H1 (cell line): ENCODE measurements at regions not wholly inside any gene's neighbourhood (a gene's known extent, or its start where the extent isn't known, plus 50 kb on each side); places are given as distances from the start of the nearest gene placed in this dataset.

Source experiments
- BRCA1 ChIP-seq: IDR thresholded peaks from 2 replicates; pipeline ENCODE4 v1.6.1; 2012; ENCODE audit warnings: low read depth, low read length, improper control_type of control experiment
- CBX8 ChIP-seq: fragments of 300-800, 300-1000 bp; sonication (generic); IDR thresholded peaks from 2 replicates; pipeline ENCODE4 v1.7.1; 2016; ENCODE audit warnings: low read depth, low read length, borderline replicate concordance
- CREB1 ChIP-seq: IDR thresholded peaks from 2 replicates; pipeline ENCODE4 v1.6.1; 2012; ENCODE audit warnings: inconsistent platforms
- CTBP2 ChIP-seq: IDR thresholded peaks from 2 replicates; pipeline ENCODE4 v1.7.0; 2011; ENCODE audit warnings: borderline replicate concordance, mild to moderate bottlenecking, moderate library complexity, mixed read lengths, low read length; ENCODE audit not compliant: insufficient read depth, insufficient read length
- E2F6 ChIP-seq: IDR thresholded peaks from 2 replicates; pipeline ENCODE4 v1.6.1; 2012; ENCODE audit warnings: inconsistent platforms
- POLR2A ChIP-seq, 2 experiments: IDR thresholded peaks; 1 replicate in 1 of 2; 2 replicates in 1 of 2; pipeline ENCODE4 v1.6.1; 2011; ENCODE audit warnings: low read depth in 2 of 2, low read length in 2 of 2, mild to moderate bottlenecking in 2 of 2; ENCODE audit errors: control extremely low read depth in 1 of 2
- RAD21 ChIP-seq, 2 experiments: IDR thresholded peaks in 1 of 2; conservative IDR thresholded peaks in 1 of 2; 2 replicates each; pipeline ENCODE4 v1.6.1; 2011; ENCODE audit warnings: low read depth in 2 of 2, low read length in 2 of 2, improper control_type of control experiment in 1 of 2, inconsistent platforms in 1 of 2, mild to moderate bottlenecking in 1 of 2, moderate library complexity in 1 of 2
- RFX5 ChIP-seq: IDR thresholded peaks from 2 replicates; pipeline ENCODE4 v1.6.1; 2011; ENCODE audit warnings: low read depth, low read length, improper control_type of control experiment, borderline replicate concordance
- TF ChIP-seq, protein P1 (sequence below): IDR thresholded peaks from 2 replicates; pipeline ENCODE4 v1.6.1; 2011; ENCODE audit warnings: low read depth, mild to moderate bottlenecking, low read length; ENCODE audit not compliant: insufficient read depth
- TF ChIP-seq, protein P2 (sequence below): IDR thresholded peaks from 2 replicates; pipeline ENCODE4 v1.6.1; 2011; ENCODE audit warnings: low read length, improper control_type of control experiment

DNA sequence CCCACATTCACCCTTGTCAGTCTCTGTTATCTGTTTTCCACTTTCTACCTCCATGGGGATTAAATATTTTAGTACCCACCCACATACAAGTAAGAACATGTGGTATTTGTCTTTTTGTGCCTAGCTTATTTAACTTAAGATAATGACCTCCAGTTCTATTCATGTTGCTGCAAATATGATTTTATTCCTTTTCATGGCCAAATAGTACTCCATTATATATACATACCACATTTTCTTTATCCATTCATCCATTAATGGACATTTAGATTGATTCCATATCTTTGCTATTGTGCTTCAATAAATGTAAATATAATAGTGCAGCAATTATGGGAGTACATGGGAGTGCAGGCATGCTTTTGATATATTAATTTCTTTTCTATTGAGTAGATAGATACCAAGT lies 185.8 kb downstream of the RPAP3 start (continued):
- TF ChIP-seq CREB1: no peak
- TF ChIP-seq RFX5: no peak
- TF ChIP-seq, protein P1, sequence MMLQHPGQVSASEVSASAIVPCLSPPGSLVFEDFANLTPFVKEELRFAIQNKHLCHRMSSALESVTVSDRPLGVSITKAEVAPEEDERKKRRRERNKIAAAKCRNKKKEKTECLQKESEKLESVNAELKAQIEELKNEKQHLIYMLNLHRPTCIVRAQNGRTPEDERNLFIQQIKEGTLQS: no peak
- TF ChIP-seq RAD21 (IDR thresholded peaks at IDR 0.05 in 1 of 2, conservative IDR thresholded peaks at IDR 0.05 in 1 of 2; ENCODE audit: low read depth in 2 of 2, low read length in 2 of 2): no peak
- TF ChIP-seq E2F6: no peak
- TF ChIP-seq POLR2A (IDR thresholded peaks at IDR 0.05; ENCODE audit: control extremely low read depth in 1 of 2, low read depth in 2 of 2, low read length in 2 of 2): no peak
- TF ChIP-seq, protein P2, sequence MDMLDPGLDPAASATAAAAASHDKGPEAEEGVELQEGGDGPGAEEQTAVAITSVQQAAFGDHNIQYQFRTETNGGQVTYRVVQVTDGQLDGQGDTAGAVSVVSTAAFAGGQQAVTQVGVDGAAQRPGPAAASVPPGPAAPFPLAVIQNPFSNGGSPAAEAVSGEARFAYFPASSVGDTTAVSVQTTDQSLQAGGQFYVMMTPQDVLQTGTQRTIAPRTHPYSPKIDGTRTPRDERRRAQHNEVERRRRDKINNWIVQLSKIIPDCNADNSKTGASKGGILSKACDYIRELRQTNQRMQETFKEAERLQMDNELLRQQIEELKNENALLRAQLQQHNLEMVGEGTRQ: no peak
- TF ChIP-seq CTBP2: no peak
- no peak for TF ChIP-seq BRCA1
- TF ChIP-seq CBX8: no peak
- TF ChIP-seq, all 59 proteins: peak for 0
